Mesodermal cell (in vitro differentiated cells): ENCODE measurements at regions not wholly inside any gene's neighbourhood (a gene's known extent, or its start where the extent isn't known, plus 50 kb on each side); places are given as distances from the start of the nearest gene placed in this dataset.

Experiments
- H3K27ac ChIP-seq: 2 replicates; pipeline ENCODE4 v1.7.0; 2013; ENCODE audit warnings: mild to moderate bottlenecking, low read depth, low read length, moderate library complexity; ENCODE audit not compliant: severe bottlenecking
- H3K36me3 ChIP-seq: 2 replicates; pipeline ENCODE4 v1.7.1; 2013; ENCODE audit warnings: mild to moderate bottlenecking, low read length, moderate library complexity; ENCODE audit not compliant: control insufficient read depth, insufficient read depth
- H3K4me1 ChIP-seq: one replicate; pipeline ENCODE4 v1.7.1; 2013; ENCODE audit warnings: mild to moderate bottlenecking, low read length; ENCODE audit not compliant: insufficient read depth, control insufficient read depth, poor library complexity, severe bottlenecking
- H3K4me3 ChIP-seq: 2 replicates; pipeline ENCODE4 v1.7.0; 2013; ENCODE audit warnings: low read length, control low read depth, mild to moderate bottlenecking; ENCODE audit not compliant: insufficient read depth, poor library complexity, severe bottlenecking; ENCODE audit errors: extremely low read depth
- H3K9me3 ChIP-seq: 2 replicates; pipeline ENCODE4 v1.7.1; 2013; ENCODE audit warnings: mild to moderate bottlenecking, low read length, moderate library complexity; ENCODE audit not compliant: control insufficient read depth
- WGBS, 2 experiments: methylation state at CpG; one replicate each; pipeline ENCODE4 v1.1.5; 2013; ENCODE audit warnings: missing lambda C conversion rate in 2 of 2; ENCODE audit not compliant: insufficient coverage in 2 of 2; 5-methylcytosine and 5-hydroxymethylcytosine counted together

DNA sequence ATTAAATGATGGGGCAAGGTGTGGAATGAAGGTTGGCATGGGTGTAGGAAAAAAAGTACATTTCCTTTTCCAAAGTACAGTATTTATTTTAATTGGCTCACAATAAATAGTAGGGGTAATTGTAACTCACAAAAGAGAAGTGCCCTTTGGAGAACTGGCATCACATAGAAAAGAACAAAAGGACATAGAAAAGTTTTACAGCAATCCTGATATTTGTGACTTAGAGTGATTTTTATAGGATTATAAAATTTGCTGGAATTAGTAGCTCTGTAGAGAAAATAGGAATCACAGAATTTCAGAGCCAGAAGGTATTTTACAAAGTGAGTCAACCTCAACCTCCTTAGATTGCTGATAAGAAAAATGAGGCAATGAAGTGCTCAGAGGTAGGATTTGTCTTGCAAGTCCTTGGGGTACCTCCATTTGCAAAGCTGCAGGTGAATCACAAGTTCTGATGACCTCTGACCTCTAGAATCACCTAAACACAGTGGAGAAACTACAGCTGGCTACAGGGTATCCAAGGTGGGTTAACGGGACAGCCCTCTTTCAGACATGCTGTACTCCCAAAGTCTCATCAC is 133.6 kb downstream of the SOCS6 start:
- H3K36me3 ChIP-seq = no peaks in the 10 kb centered on the region
- H3K4me1 ChIP-seq = peaks cover 25% of the 10 kb centered on the region
- H3K9me3 ChIP-seq = peaks cover 9% of the 10 kb centered on the region
- H3K27ac ChIP-seq = no peak overlapping the region
- WGBS, 2 experiments = 100% methylated on average over 1 of the region's 1 CpG; no CpG with 5 or more reads in 1 of the 2 experiments
- no peak overlapping the region for H3K4me3 ChIP-seq

- Histone ChIP-seq H3K27ac (peak overlapping the region; percentile 41), H3K36me3 (no peaks in the 10 kb centered on the region), H3K4me1 (peaks cover 25% of the 10 kb centered on the region), H3K4me3 (no peak overlapping the region), H3K9me3 (peaks cover 9% of the 10 kb centered on the region)
- 40 to 96% methylated on average over 1 to 3 of the region's 8 CpGs for WGBS, 2 experiments
Measured at GRCh38 chr18:70421471-70422390, 132.9 kb downstream of the SOCS6 start.

DNA sequence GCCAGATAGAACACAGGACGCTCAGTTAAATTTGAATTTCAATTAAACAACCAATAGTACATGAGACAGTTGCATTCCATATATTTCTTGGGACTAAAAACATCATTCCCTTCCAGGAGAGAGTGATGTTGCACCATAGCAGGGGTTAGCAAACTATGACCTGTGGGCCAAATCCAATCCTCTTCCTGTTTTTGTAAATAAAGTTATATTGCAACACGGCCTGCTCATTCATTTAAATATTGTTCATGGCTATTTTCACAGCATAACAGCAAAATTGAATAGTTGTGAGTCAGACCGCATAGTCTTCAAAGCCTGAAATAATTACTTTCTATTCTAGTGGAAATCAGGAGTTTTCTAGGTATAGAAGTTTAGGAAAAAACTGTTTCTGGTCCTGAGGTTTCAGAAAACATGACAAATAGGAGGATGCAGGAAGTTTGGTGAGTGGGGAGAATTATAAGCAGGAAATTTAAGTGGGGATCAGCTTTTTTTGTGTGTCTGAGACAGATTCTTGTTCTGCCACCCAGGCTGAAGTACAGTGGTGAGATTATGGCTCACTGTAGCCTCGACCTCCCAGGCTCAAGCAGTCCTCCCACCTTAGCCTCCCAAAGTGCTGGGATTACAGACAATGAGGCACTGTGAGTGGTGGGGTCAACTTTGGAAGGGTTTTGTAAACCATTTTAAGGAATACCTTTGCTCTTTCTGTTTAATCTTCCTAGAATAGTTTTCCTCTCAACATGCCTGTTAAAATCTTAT is 131.5 kb downstream of the SOCS6 start:
- peaks cover 25% of the 10 kb centered on the region for H3K4me1 ChIP-seq
- H3K9me3 ChIP-seq = no peaks in the 10 kb centered on the region
- WGBS, 2 experiments = 83 to 88% methylated on average over 2 of the region's 4 CpGs
- no peak overlapping the region for H3K4me3 ChIP-seq
- H3K36me3 ChIP-seq = no peaks in the 10 kb centered on the region
- H3K27ac ChIP-seq = no peak overlapping the region

GRCh38 chr18:70419526-70419925 is 130.7 kb downstream of the SOCS6 start:
- H3K36me3 ChIP-seq = no peaks in the 10 kb centered on the region
- H3K4me3 ChIP-seq = no peak overlapping the region
- 100% methylated on average over 1 of the region's 3 CpGs; no CpG with 5 or more reads in 1 of the 2 experiments for whole genome bisulfite sequencing, 2 experiments
- H3K4me1 ChIP-seq = peaks cover 25% of the 10 kb centered on the region
- H3K9me3 ChIP-seq = no peaks in the 10 kb centered on the region
- no peak overlapping the region for H3K27ac ChIP-seq

DNA sequence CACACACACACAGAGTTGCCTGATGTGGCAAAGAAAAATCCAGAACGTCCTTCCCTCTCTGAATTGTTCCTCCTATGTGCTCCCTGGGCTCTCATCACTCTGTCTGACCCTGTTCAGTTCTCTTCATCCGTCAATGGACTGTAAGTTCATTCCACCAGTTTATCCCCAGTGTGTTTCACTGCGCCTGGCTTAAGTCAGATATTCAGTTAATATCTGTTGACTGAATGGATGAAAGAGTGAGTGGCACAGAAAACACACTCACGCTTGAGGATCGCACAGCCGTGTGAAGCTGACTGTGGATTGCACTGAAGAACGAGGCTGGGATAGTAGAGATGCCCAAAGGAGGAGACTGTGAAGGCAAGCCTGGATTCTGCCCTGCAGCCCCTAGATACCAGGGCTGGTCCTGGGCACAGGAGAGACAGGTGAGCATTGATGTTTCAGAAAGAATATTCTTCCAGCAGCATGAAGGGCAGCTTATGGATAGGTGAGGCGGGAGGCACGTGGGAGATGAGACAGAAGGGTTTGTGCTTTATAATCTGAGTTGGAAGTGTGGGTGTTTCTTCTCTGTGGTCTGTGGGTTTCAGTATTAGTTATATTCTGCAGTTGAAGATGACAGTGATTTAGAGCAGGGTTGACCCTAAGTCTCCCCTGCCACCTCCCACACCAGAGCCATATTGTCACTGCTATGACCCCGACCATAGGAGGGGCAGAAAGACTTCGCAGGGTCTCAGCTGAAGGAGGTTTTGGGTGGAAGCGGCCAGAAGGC is 129.9 kb downstream of the SOCS6 start:
- Histone ChIP-seq H3K4me3 (no peak overlapping the region), H3K9me3 (no peaks in the 10 kb centered on the region), H3K4me1 (peaks cover 25% of the 10 kb centered on the region), H3K36me3 (no peaks in the 10 kb centered on the region), H3K27ac (no peak overlapping the region)
- WGBS, 2 experiments = 88 to 92% methylated on average over 9 of the region's 12 CpGs

GRCh38 chr18:70417847-70418246 is 129.0 kb downstream of the SOCS6 start:
- Histone ChIP-seq H3K27ac (no peak overlapping the region), H3K36me3 (no peaks in the 10 kb centered on the region), H3K4me1 (peaks cover 20% of the 10 kb centered on the region), H3K9me3 (no peaks in the 10 kb centered on the region), H3K4me3 (no peak overlapping the region)
- 82 to 96% methylated on average over 2 to 4 of the region's 5 CpGs for WGBS, 2 experiments

- no peaks in the 10 kb centered on the region for H3K36me3 ChIP-seq
- 94 to 95% methylated on average over 5 to 6 of the region's 8 CpGs for WGBS, 2 experiments
- H3K4me1 ChIP-seq = peaks cover 14% of the 10 kb centered on the region
- no peak overlapping the region for H3K27ac ChIP-seq
- H3K4me3 ChIP-seq = no peak overlapping the region
- no peaks in the 10 kb centered on the region for H3K9me3 ChIP-seq
Measured at GRCh38 chr18:70416496-70416895, 127.7 kb downstream of the SOCS6 start.

GRCh38 chr18:70415823-70416488 is 127.1 kb downstream of the SOCS6 start:
- Histone ChIP-seq H3K4me1 (peaks cover 14% of the 10 kb centered on the region), H3K36me3 (no peaks in the 10 kb centered on the region), H3K27ac (no peak overlapping the region), H3K9me3 (no peaks in the 10 kb centered on the region), H3K4me3 (no peak overlapping the region)
- WGBS, 2 experiments = 93% methylated on average over 8 to 9 of the region's 13 CpGs

DNA sequence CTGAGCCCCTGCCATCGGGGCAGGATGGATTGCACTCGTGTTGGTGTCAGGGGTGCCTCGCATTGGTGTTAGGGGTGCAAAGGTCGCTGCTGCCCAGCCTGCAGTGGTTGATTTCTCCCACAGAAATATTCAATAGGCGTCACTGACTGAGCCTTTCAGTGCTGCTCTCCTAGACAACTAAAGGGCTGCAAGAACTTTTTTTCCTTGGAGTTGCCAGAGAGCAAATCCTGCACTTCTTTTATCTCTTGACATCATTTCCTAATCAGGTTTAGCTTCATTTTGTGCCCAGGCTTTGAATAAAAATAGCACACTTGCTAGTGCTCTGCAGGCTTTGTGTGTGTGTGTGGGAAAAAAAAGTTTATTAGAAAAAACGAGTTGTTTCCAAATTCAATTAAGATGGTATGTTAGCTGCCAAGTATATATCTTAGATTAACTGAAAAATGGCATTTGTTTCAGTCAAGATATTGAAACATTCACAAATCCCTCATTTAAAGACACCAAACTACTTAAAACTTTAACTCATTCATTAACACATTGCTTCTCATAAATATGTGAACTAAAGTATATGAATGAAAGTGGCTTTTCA is 125.6 kb downstream of the SOCS6 start:
- Histone ChIP-seq H3K27ac (no peak overlapping the region), H3K36me3 (no peaks in the 10 kb centered on the region), H3K9me3 (no peaks in the 10 kb centered on the region), H3K4me1 (peaks cover 6% of the 10 kb centered on the region), H3K4me3 (no peak overlapping the region)
- whole genome bisulfite sequencing, 2 experiments = 93 to 98% methylated on average over 3 to 5 of the region's 6 CpGs
